Renal cortex interstitium (tissue), 11 donors: ENCODE measurements at regions not wholly inside any gene's neighbourhood (a gene's known extent, or its start where the extent isn't known, plus 50 kb on each side); places are given as distances from the start of the nearest gene placed in this dataset.
A peak's percentile ranks its signal among the peaks of the same experiment; 100 is the strongest.

Experiments
- DNase-seq, 11 donors: peaks; one replicate each; pipeline ENCODE4 v3.0.0-alpha.2; 2013; ENCODE audit warnings: low read depth in 9 of 11, low spot score in 4 of 11; ENCODE audit errors: extremely low read depth in 1 of 11

DNA sequence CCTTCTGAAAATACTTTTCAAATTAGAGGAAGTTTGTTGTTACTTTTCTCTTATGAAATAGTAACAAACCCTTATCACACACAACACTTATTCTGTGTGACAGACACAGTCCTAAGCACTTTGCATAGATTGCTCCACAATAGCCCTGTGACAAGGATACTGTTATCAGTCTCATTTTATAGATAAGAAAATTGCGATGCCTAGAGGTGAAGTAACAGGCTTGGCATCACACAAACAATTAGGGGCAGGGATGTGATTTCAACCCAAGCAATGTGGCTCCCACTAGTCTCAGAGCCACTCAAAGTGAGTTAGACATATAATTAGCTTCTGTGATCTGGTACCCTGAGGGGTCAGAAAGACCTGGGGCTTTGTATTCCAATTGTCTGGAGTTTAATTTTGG lies 339.9 kb downstream of the FBXO8 start:
- no peak for DNase-seq

DNA sequence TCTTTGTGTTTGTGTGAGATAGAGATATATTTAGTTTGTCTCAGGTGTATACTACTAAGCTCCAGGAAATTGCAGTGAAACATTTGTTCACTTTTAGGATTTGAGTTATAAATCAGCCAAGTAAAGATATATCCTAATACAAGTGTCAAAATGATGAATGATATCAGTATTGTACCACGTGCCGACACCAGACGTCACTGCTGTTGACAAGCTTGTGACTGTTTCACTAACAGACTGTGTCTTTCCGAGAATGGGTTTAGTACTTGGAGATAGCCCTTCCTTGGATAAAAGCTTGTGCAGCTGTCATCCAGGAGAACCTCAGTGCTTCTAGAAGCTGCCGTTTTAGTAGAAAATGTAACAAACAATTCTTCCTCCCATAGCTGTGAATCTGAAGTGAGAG lies 343.3 kb downstream of the FBXO8 start:
- DNase-seq, result no peak

- DNase-seq, result no peak
Observed at GRCh38 chr4:173937631-173938270, 345.7 kb downstream of the FBXO8 start.

DNA sequence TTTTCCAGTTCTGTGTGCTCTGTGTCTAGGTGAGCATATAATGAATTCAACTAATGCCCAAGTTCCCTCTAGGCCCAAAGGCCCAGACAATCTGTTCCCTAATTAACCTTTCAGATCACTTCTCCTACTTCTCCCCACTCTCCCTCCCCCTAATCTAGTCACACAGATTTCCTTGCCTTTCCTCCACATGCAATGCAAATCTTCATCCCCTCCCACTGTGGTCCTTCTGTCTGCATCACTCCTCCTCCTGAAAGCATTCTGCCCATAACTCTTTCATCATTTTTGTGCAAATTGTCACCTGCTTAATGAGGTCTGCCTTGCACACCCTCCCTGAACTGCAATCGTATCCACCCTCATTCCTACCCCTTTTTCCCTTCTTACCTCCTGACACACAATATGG lies 346.6 kb downstream of the FBXO8 start:
- DNase-seq, result peak in 2 of 11 donors; percentile 1 to 16

- no peak for DNase-seq
Observed at GRCh38 chr4:173935622-173936405, 347.7 kb downstream of the FBXO8 start.

GRCh38 chr4:173934933-173935620 lies 348.4 kb downstream of the FBXO8 start:
- DNase-seq, result no peak

- DNase-seq, result no peak
Observed at GRCh38 chr4:173934201-173934600, 349.3 kb downstream of the FBXO8 start.

- no peak for DNase-seq
Observed at GRCh38 chr4:173932701-173933100, 350.8 kb downstream of the FBXO8 start.

DNA sequence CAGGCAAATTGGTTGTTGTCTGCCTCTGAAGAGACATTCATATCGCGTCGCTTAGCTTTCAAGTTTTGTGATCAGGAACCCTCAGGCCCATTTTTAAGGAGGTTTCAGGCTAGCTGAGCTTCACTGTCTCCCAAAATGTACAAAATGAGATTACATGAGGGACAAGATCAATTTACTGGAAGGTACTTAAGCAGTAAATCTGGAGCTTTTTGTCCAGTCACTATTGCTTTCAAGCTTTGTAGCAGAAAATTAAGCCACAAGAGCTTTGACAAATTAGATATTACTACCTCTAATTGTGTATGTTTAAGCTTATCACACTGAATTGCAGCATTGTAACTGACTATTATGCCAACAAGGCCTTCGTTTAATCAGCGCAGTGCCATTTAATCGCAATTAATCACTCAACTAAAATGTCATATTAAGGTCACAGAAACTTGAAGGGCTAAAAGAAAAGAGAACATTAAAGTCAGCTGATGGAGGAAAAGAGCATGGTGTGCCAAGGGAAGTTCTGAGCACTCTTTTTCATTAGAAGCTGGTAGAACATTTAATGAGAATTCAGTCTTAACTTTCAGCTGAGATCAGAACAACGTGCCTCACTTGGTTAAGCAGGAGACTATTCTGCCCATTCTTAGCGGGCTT lies 353.0 kb downstream of the FBXO8 start:
- DNase-seq, result no peak

- no peak for DNase-seq
Observed at GRCh38 chr4:173929921-173930320, 353.5 kb downstream of the FBXO8 start.

DNA sequence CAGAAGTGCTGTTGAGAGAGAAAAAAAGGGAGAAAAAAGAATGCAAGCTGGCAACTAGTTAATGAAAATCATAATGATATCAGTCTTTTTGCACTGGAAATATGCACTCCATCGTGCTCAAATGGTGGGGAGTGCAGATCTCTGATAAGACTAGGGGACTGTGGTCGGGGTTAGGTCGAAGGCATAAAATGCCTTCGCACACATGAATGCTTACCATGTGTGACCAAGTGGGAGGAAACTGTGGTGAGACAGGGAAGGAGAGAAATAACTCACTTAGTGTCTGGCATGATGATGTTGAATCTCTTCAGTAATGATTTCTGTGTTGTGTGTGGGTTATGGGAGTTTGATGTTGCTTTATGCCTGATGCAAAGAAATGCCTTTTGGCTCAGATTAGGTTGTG lies 358.9 kb downstream of the FBXO8 start:
- DNase-seq, result peak in 1 of 11 donors; percentile 20

- DNase-seq, result no peak
Observed at GRCh38 chr4:173919861-173920260, 363.6 kb downstream of the FBXO8 start.

DNA sequence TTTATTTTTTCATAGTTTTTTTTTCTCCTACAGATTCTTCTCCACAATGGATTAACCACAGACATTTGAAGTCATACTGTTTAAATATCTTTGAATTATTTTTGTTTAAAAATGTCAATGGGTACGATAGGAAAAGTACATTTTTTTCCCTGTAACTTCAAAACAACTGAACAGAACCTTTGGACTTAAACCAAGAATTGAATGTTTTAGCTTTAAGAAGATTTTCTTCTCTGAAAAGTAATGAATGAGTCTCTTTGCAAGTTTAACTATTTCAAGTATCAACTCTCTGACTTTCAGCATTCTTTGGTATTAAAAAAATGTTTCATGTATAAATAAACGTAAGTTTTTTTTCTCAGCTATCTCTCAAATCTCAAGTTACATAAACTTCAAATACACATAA lies 364.3 kb downstream of the FBXO8 start:
- DNase-seq, result no peak

GRCh38 chr4:173917255-173917960 lies 366.1 kb downstream of the FBXO8 start:
- no peak for DNase-seq

DNA sequence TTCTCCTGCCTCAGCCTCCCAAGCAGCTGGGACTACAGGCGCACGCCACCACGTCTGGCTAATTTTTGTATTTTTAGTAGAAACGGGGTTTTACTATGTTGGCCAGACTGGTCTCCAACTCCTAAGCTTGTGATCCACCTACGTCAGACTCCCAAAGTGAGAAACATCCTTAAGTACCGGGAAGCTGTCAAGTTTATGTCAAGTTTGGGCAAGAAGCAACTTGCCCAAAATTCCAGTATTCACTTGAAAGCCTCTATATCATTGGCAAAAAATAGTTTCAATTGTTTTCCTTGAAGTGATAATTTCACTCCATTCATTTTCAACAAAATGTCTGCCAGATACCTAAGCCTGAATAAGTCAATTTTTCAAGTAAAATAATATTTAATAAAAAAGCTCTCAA lies 370.0 kb downstream of the FBXO8 start:
- DNase-seq, result no peak

- DNase-seq, result no peak
Observed at GRCh38 chr4:173912384-173912783, 371.1 kb downstream of the FBXO8 start.

DNA sequence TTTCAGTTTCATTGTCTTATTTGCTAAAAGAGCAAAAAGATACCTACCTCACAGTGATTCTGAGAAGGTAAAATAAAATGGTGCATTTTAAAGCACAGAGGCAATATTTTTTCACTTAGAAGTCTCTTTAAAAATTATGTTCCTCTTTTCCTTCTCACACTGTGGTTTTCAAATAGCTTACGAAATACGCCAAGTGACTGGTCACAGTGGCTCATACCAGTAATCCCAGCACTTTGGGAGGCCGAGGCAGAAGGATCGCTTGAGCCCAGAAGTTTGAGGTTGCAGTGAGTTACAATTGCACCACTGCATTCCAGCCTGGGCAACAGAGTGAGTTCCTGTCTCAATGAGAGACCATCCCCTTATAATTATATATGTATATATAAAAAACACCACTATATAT lies 372.6 kb downstream of the FBXO8 start:
- no peak for DNase-seq

- no peak for DNase-seq
Observed at GRCh38 chr4:173909294-173909693, 374.2 kb downstream of the FBXO8 start.

- DNase-seq, result no peak
Observed at GRCh38 chr4:173899813-173900212, 369.8 kb upstream of the HAND2 start.
